Small intestine (tissue), 7 donors: ENCODE measurements at regions not wholly inside any gene's neighbourhood (a gene's known extent, or its start where the extent isn't known, plus 50 kb on each side); places are given as distances from the start of the nearest gene placed in this dataset.

ENCODE experiments used
- DNase-seq, 2 donors: peaks; one replicate each; pipeline versions ENCODE4 v3.0.0 to v3.0.0-alpha.2; 2013
- FAIRE-seq: peaks from 2 replicates; lab custom pipeline; 2012; peaks lifted over from hg19 to GRCh38; lab: Jason Lieb, UNC
- H3K27ac ChIP-seq, 3 donors: one replicate each; pipeline ENCODE4 v1.5.1; 2013; ENCODE audit warnings: low read length in 2 of 3, mild to moderate bottlenecking in 2 of 3, control low read depth in 1 of 3, inconsistent platforms in 1 of 3, low read depth in 1 of 3, moderate library complexity in 1 of 3
- H3K27me3 ChIP-seq, 3 donors: one replicate each; pipeline ENCODE4 v1.6.1; 2013; ENCODE audit warnings: low read length in 3 of 3, inconsistent platforms in 1 of 3; ENCODE audit not compliant: control insufficient read depth in 3 of 3, insufficient read depth in 3 of 3
- H3K36me3 ChIP-seq, 3 donors: one replicate each; pipeline ENCODE4 v1.6.1; 2013; ENCODE audit warnings: low read length in 3 of 3, inconsistent platforms in 1 of 3, low read depth in 1 of 3, mild to moderate bottlenecking in 1 of 3, moderate library complexity in 1 of 3; ENCODE audit not compliant: control insufficient read depth in 3 of 3, insufficient read depth in 2 of 3
- H3K4me1 ChIP-seq, 3 donors: one replicate each; pipeline ENCODE4 v1.6.1; 2013; ENCODE audit warnings: low read length in 2 of 3, inconsistent platforms in 1 of 3, low read depth in 1 of 3, mild to moderate bottlenecking in 1 of 3, moderate library complexity in 1 of 3; ENCODE audit not compliant: control insufficient read depth in 3 of 3, insufficient read depth in 2 of 3
- H3K4me3 ChIP-seq, 3 donors: one replicate each; pipeline ENCODE4 v1.5.1; 2013; ENCODE audit warnings: low read length in 3 of 3, control low read depth in 1 of 3, inconsistent platforms in 1 of 3, low read depth in 1 of 3, mild to moderate bottlenecking in 1 of 3, moderate library complexity in 1 of 3
- H3K9me3 ChIP-seq, 2 donors: one replicate each; pipeline ENCODE4 v1.6.1; 2013; ENCODE audit warnings: low read depth in 1 of 2, low read length in 1 of 2; ENCODE audit not compliant: control insufficient read depth in 2 of 2, insufficient read depth in 1 of 2
- WGBS, 3 donors: extraction: QIAGEN DNeasy Blood & Tissue Kit; methylation state at CpG; one replicate each; pipeline ENCODE4 v1.1.7; 2013; 5-methylcytosine and 5-hydroxymethylcytosine counted together
- donor health status: healthy with polysubstance abuse.
- donor health status: control.
- donor health status: control.
- donor health status: Bipolar disorder and iron deficiency.
- donor health status: healthy.

GRCh38 chr12:85610194-85610593 lies 226.0 kb downstream of the RASSF9 start:
- no peak overlapping the region for H3K27ac ChIP-seq
- no peak for FAIRE-seq
- H3K36me3 ChIP-seq = no peaks in the 10 kb centered on the region
- H3K4me1 ChIP-seq = no peaks in the 10 kb centered on the region
- no peaks in the 10 kb centered on the region for H3K27me3 ChIP-seq
- 84 to 86% (median 85%) methylated on average over 4 of the region's 4 CpGs for WGBS, 3 donors
- H3K4me3 ChIP-seq = no peak overlapping the region
- no peak for DNase-seq
- no peaks in the 10 kb centered on the region for H3K9me3 ChIP-seq

- DNase-seq (no peak), FAIRE-seq (no peak)
- Histone ChIP-seq H3K4me3 (no peak overlapping the region), H3K9me3 (no peaks in the 10 kb centered on the region), H3K27me3 (no peaks in the 10 kb centered on the region), H3K36me3 (no peaks in the 10 kb centered on the region), H3K4me1 (no peaks in the 10 kb centered on the region), H3K27ac (no peak overlapping the region)
- WGBS, 3 donors = 82 to 84% (median 83%) methylated on average over 2 of the region's 2 CpGs
Measured at GRCh38 chr12:85616201-85616600, 220.0 kb downstream of the RASSF9 start.

- no peak overlapping the region for H3K27ac ChIP-seq
- DNase-seq (no peak), FAIRE-seq (no peak)
- 63 to 68% (median 67%) methylated on average over 3 of the region's 3 CpGs for WGBS, 3 donors
- no peaks in the 10 kb centered on the region for H3K27me3 ChIP-seq
- no peaks in the 10 kb centered on the region for H3K36me3 ChIP-seq
- H3K4me1 ChIP-seq = no peaks in the 10 kb centered on the region
- H3K4me3 ChIP-seq = no peak overlapping the region
- H3K9me3 ChIP-seq = no peaks in the 10 kb centered on the region
Measured at GRCh38 chr12:85617307-85618091, 218.7 kb downstream of the RASSF9 start.

GRCh38 chr12:85621041-85621440 lies 215.2 kb downstream of the RASSF9 start:
- FAIRE-seq = no peak
- no peak overlapping the region for H3K4me3 ChIP-seq
- WGBS, 3 donors = 85 to 94% (median 91%) methylated on average over 2 of the region's 2 CpGs
- no peak for DNase-seq
- H3K4me1 ChIP-seq = no peaks in the 10 kb centered on the region
- no peaks in the 10 kb centered on the region for H3K27me3 ChIP-seq
- no peak overlapping the region for H3K27ac ChIP-seq
- H3K36me3 ChIP-seq = no peaks in the 10 kb centered on the region
- no peaks in the 10 kb centered on the region for H3K9me3 ChIP-seq

- H3K4me1 ChIP-seq = no peaks in the 10 kb centered on the region
- FAIRE-seq = no peak
- H3K27me3 ChIP-seq = no peaks in the 10 kb centered on the region
- H3K9me3 ChIP-seq = no peaks in the 10 kb centered on the region
- H3K36me3 ChIP-seq = no peaks in the 10 kb centered on the region
- WGBS, 3 donors = 82 to 93% (median 88%) methylated on average over 2 of the region's 2 CpGs
- DNase-seq = no peak
- no peak overlapping the region for H3K27ac ChIP-seq
- no peak overlapping the region for H3K4me3 ChIP-seq
Measured at GRCh38 chr12:85623763-85624162, 212.4 kb downstream of the RASSF9 start.

- WGBS, 3 donors = 46 to 82% (median 77%) methylated on average over 2 of the region's 2 CpGs
- H3K27me3 ChIP-seq = no peaks in the 10 kb centered on the region
- H3K4me1 ChIP-seq = no peaks in the 10 kb centered on the region
- no peak overlapping the region for H3K27ac ChIP-seq
- no peaks in the 10 kb centered on the region for H3K36me3 ChIP-seq
- H3K9me3 ChIP-seq = no peaks in the 10 kb centered on the region
- no peak for FAIRE-seq
- no peak for DNase-seq
- no peak overlapping the region for H3K4me3 ChIP-seq
Measured at GRCh38 chr12:85625467-85625866, 210.7 kb downstream of the RASSF9 start.

GRCh38 chr12:85626001-85626783 lies 210.0 kb downstream of the RASSF9 start:
- DNase-seq = no peak
- Histone ChIP-seq H3K27ac (no peak overlapping the region), H3K27me3 (no peaks in the 10 kb centered on the region), H3K4me3 (no peak overlapping the region), H3K9me3 (no peaks in the 10 kb centered on the region), H3K36me3 (no peaks in the 10 kb centered on the region), H3K4me1 (no peaks in the 10 kb centered on the region)
- 88 to 100% (median 95%) methylated on average over 1 of the region's 1 CpG for WGBS, 3 donors
- no peak for FAIRE-seq

- H3K27me3 ChIP-seq = no peaks in the 10 kb centered on the region
- no peak overlapping the region for H3K4me3 ChIP-seq
- no peak overlapping the region for H3K27ac ChIP-seq
- H3K4me1 ChIP-seq = no peaks in the 10 kb centered on the region
- no peaks in the 10 kb centered on the region for H3K9me3 ChIP-seq
- WGBS, 3 donors = 61 to 82% (median 67%) methylated on average over 1 of the region's 1 CpG
- DNase-seq (no peak), FAIRE-seq (no peak)
- H3K36me3 ChIP-seq = no peaks in the 10 kb centered on the region
Measured at GRCh38 chr12:85626784-85627171, 209.4 kb downstream of the RASSF9 start.
